ENCODE measurements at regions not wholly inside any gene's neighbourhood (a gene's known extent, or its start where the extent isn't known, plus 50 kb on each side); places are given as distances from the start of the nearest gene placed in this dataset.

DNA sequence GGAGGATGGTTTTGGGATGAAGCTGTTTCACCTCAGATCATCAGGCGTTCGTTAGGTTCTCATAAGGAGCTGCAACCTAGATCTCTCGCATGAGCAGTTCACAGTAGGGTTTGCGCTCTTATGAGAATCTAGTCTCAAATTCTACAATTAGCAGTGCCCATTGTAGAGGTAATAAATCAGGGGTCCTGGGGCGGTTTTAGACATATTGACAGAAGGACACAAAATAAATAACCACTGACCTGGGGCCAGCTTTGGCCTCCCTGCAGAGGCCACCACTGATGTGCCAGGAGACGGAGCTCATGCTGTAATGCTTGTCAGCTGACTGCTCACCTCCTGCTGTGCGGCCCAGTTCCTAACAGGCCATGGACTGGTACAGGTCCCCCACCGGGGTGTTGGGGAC is 67.6 kb upstream of the SPATA31D4 start:
- TF ChIP-seq, protein P1, sequence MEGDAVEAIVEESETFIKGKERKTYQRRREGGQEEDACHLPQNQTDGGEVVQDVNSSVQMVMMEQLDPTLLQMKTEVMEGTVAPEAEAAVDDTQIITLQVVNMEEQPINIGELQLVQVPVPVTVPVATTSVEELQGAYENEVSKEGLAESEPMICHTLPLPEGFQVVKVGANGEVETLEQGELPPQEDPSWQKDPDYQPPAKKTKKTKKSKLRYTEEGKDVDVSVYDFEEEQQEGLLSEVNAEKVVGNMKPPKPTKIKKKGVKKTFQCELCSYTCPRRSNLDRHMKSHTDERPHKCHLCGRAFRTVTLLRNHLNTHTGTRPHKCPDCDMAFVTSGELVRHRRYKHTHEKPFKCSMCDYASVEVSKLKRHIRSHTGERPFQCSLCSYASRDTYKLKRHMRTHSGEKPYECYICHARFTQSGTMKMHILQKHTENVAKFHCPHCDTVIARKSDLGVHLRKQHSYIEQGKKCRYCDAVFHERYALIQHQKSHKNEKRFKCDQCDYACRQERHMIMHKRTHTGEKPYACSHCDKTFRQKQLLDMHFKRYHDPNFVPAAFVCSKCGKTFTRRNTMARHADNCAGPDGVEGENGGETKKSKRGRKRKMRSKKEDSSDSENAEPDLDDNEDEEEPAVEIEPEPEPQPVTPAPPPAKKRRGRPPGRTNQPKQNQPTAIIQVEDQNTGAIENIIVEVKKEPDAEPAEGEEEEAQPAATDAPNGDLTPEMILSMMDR (IDR thresholded peaks at IDR 0.05): no peak
- TF ChIP-seq POLR2AphosphoS5 (IDR thresholded peaks at IDR 0.05; ENCODE audit: insufficient read depth in 1 of 2, low read depth in 1 of 2): no peak

All from vagina (tissue), 2 donors.